T-helper 1 cell treated with Interleukin-12 subunit alpha and Interleukin-12 subunit beta and Interleukin-4 antibody, amounts not matched to agents 30 μg/mL and 1 μg/mL, for 36 hours (primary cell): ENCODE measurements at regions not wholly inside any gene's neighbourhood (a gene's known extent, or its start where the extent isn't known, plus 50 kb on each side); places are given as distances from the start of the nearest gene placed in this dataset.

Experiments used
- H3K27ac Mint-ChIP-seq: one replicate; pipeline ENCODE4 v1.8.0; 2021; ENCODE audit warnings: mild to moderate bottlenecking, mixed read lengths
- H3K27me3 Mint-ChIP-seq: one replicate; pipeline ENCODE4 v1.8.0; 2021; ENCODE audit warnings: low read depth, mixed read lengths
- H3K36me3 Mint-ChIP-seq: one replicate; pipeline ENCODE4 v1.8.0; 2021; ENCODE audit warnings: low read depth, mixed read lengths
- H3K4me1 Mint-ChIP-seq: one replicate; pipeline ENCODE4 v1.8.0; 2021; ENCODE audit warnings: low read depth, mixed read lengths
- H3K4me3 Mint-ChIP-seq: one replicate; pipeline ENCODE4 v1.8.0; 2021; ENCODE audit warnings: mild to moderate bottlenecking, moderate library complexity, mixed read lengths
- H3K9me3 Mint-ChIP-seq: one replicate; pipeline ENCODE4 v1.8.0; 2021; ENCODE audit warnings: mixed read lengths

DNA sequence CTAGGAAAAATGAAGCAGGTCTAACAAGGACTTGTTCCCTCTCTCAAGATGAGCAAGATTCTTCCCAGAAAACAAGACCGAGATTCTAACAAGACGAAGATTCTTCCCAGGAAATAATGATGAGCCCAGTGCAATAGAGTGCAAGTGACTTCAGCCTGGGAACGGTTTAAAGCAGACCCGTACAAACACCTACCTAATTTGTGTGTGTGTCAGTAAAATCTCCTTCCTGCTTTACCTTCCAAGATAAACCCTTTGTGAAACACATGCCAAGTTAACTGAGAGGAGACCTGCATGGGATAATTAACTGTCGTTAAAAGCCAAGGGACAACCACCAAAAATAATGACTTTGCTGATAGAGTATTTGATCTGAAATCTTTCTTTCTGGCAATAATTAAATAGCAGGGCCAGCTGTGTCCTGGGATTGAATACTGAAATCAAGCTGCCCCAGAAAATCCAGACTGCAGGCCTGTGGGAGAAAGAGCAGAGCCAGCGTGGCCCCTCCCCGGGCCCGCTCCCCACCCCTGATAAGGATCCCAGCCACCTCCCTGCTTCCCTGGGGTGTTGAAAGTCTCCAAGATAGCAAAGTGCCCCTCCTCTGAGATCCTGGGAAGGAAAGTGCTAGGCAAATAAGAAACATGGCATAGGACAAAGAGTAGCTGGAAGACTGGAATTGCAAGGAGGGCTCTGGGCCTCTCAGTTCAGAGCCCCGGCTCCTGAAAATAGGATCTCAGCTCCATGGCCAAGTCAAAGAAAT is 145.5 kb downstream of the CYP26B1 start:
- Mint-ChIP-seq H3K4me3 (no peak overlapping the region), H3K27ac (no peak overlapping the region), H3K36me3 (no peaks in the 10 kb centered on the region), H3K4me1 (no peaks in the 10 kb centered on the region), H3K9me3 (no peaks in the 10 kb centered on the region), H3K27me3 (no peaks in the 10 kb centered on the region)

DNA sequence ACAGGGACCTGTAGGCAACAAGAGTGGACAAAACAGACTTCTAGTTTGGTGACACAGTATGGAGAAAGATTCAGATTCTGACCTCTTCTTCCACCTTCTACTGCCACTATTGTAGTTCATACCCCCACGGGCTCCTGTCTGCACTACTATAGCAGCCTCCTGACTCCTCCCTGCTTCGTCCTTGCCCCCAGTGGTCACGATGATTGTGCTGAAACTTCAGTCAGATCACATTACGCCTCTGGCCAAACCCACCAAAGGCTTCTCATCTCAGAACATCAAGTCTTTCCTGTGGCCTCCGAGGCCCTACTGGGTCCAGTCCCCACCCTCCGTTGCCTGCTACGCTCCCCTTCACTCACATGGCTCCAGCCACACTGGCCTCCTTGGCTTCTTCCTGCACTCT is 147.6 kb downstream of the CYP26B1 start:
- no peak overlapping the region for H3K4me3 Mint-ChIP-seq
- no peaks in the 10 kb centered on the region for H3K9me3 Mint-ChIP-seq
- H3K36me3 Mint-ChIP-seq = no peaks in the 10 kb centered on the region

DNA sequence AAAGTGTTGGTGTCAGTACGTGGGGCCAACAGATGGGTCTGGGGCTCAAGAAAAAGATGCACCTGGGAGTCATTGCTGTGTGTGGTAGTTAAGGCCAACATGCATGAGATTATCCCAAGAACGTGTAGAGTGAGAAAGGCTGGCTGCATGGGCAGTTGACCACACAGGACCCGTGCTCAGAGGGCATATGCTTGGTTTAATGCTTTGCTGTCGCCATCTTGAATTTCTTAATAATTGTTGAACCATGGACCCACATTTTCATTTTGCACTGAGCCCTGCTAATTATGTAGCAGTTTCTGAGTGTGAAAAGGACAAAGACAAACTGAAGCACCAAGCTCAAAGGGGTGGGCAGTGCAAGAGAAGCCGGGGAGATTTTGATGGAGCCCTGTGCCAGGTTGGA is 148.1 kb downstream of the CYP26B1 start:
- no peaks in the 10 kb centered on the region for H3K27me3 Mint-ChIP-seq

More for the DNA sequence above, 147.6 kb downstream of the CYP26B1 start:
- Mint-ChIP-seq H3K4me1 (no peaks in the 10 kb centered on the region), H3K27me3 (no peaks in the 10 kb centered on the region), H3K27ac (no peak overlapping the region)

DNA sequence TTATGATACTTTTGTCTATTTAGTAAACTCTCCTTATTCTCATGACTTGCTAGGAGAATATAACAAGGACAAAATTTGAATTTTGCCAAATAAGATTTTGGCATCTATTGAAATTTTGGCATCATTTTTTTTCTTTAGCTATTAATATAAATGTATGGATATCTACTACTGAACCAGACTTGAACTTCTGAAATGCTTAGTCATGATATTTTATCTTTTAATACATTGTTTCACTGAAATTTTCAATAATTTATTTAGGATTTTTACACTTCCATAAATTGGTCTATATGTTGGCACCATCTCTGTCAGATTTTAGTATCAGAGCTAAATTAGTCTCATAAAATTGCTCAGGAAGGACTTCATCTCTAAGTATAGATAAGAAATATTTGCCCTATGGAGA is 149.8 kb downstream of the CYP26B1 start:
- Mint-ChIP-seq H3K9me3 (no peaks in the 10 kb centered on the region), H3K4me1 (no peaks in the 10 kb centered on the region), H3K36me3 (no peaks in the 10 kb centered on the region), H3K4me3 (no peak overlapping the region), H3K27me3 (no peaks in the 10 kb centered on the region), H3K27ac (no peak overlapping the region)

More for the DNA sequence above, 148.1 kb downstream of the CYP26B1 start:
- Mint-ChIP-seq H3K27ac (no peak overlapping the region), H3K9me3 (no peaks in the 10 kb centered on the region), H3K4me1 (no peaks in the 10 kb centered on the region), H3K4me3 (no peak overlapping the region), H3K36me3 (no peaks in the 10 kb centered on the region)

DNA sequence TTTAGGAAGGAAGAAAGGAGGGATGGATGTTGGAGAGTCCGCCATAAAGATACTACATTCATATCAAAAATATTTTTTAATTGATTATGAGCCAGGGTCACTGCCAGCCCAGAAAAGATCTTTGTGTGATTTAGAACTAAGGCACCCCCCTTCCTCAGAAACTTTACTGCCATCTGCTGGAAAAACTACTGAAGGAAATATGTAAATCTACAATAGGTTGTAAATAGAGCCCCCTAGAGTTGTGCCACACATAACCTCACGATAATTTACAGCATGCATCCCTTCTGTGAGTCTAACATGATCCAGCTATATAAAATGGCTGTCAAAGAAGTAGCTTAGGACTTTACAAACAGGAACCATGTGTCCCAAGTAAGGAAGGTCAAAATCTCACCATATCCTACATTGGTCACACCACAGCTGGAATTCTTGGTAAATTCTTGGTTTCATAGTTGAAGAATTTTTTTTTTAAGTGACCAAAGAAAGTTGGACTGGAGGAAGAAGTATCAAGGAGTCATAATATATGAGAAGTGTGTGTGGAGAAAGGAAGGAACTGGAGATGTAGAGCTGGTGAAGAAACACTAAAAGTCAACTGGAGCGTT is 152.5 kb downstream of the CYP26B1 start:
- Mint-ChIP-seq H3K4me3 (no peak overlapping the region), H3K27me3 (no peaks in the 10 kb centered on the region), H3K4me1 (no peaks in the 10 kb centered on the region), H3K36me3 (no peaks in the 10 kb centered on the region), H3K27ac (no peak overlapping the region), H3K9me3 (no peaks in the 10 kb centered on the region)

DNA sequence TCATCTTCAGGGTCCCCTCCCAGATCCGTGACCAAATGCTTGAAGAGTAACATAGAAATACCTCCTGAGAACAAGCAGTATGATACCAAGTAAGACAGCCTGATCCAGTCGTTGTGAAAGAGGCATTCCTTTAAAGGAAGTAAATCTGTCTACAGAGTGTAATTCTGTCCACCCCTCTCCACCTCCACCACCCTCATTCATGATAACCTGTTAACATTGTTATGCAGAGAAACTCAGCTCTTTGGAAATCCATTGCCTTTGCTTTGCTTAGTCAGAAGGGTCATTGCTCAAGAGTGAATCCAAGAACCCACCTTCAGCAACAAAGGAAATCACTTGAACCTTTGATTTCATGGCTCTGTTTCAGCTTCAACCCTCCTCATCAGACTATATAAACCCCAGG is 155.6 kb downstream of the CYP26B1 start:
- no peak overlapping the region for H3K27ac Mint-ChIP-seq
- H3K4me1 Mint-ChIP-seq = no peaks in the 10 kb centered on the region
- no peaks in the 10 kb centered on the region for H3K36me3 Mint-ChIP-seq
- H3K9me3 Mint-ChIP-seq = no peaks in the 10 kb centered on the region
- no peak overlapping the region for H3K4me3 Mint-ChIP-seq
- no peaks in the 10 kb centered on the region for H3K27me3 Mint-ChIP-seq

DNA sequence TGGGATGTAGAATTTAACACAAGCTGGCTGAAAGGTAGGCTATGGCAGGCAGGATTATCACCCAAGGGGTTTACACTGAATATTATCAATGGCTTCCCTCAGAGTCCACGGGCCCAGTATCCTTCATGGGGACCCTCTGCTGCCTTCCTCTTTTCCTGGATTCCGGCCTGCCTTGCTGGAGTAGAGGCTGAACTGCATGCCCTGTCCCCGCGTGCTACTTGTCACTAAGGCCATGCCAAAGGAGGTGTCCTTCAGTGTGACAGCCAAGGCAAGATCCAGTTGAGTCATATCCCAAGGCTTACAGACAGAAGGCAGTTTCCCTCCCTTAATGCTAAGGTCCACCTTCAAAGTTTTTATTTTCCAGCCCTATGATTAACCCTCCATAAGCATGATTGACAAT is 156.3 kb downstream of the CYP26B1 start:
- Mint-ChIP-seq H3K9me3 (no peaks in the 10 kb centered on the region), H3K36me3 (no peaks in the 10 kb centered on the region), H3K4me3 (no peak overlapping the region)

DNA sequence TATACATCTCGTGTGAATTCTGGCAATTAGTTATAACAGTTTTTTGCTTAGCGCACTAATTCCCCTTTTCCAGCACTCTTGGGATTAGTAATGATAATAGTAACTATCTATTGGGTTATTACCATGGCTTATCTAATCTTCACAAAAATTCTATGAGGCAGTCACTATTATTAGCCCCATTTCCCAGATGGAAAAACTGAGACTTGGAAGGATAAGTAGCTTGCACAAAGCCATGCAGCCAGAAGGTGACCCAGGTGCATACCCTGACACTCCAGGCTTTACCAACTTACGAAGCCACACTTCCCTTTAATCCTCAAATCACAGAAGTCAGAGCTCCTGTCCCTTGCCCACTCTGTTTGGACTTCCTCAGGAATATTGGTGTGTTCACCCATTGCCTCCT is 156.8 kb downstream of the CYP26B1 start:
- H3K9me3 Mint-ChIP-seq = no peaks in the 10 kb centered on the region
- no peak overlapping the region for H3K27ac Mint-ChIP-seq
- H3K36me3 Mint-ChIP-seq = no peaks in the 10 kb centered on the region
- no peaks in the 10 kb centered on the region for H3K27me3 Mint-ChIP-seq
- H3K4me3 Mint-ChIP-seq = no peak overlapping the region
- H3K4me1 Mint-ChIP-seq = no peaks in the 10 kb centered on the region

More for the DNA sequence above, 156.3 kb downstream of the CYP26B1 start:
- H3K27ac Mint-ChIP-seq = no peak overlapping the region
- no peaks in the 10 kb centered on the region for H3K27me3 Mint-ChIP-seq
- no peaks in the 10 kb centered on the region for H3K4me1 Mint-ChIP-seq

DNA sequence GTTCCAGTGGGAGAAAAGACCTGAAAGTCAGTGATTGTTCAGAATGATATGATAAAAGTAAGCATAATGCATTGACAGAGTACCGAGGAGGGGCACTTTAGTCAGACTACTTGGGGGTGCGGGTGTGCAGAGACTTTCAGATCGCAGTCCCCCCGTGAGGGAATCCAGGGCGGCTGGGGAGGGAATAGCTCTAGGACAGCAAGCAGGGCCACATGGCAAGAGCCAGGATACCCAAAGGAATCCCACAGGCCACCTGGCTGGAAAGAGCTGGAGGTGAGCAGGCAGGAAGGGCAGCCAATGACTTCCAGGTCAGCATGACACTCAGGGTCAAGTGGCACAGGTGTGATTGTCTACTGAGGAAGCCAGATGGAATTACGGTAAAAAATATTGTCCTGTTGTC is 157.5 kb downstream of the CYP26B1 start:
- no peak overlapping the region for H3K27ac Mint-ChIP-seq
- no peaks in the 10 kb centered on the region for H3K9me3 Mint-ChIP-seq
- H3K27me3 Mint-ChIP-seq = no peaks in the 10 kb centered on the region
- no peaks in the 10 kb centered on the region for H3K36me3 Mint-ChIP-seq
- no peaks in the 10 kb centered on the region for H3K4me1 Mint-ChIP-seq
- no peak overlapping the region for H3K4me3 Mint-ChIP-seq

DNA sequence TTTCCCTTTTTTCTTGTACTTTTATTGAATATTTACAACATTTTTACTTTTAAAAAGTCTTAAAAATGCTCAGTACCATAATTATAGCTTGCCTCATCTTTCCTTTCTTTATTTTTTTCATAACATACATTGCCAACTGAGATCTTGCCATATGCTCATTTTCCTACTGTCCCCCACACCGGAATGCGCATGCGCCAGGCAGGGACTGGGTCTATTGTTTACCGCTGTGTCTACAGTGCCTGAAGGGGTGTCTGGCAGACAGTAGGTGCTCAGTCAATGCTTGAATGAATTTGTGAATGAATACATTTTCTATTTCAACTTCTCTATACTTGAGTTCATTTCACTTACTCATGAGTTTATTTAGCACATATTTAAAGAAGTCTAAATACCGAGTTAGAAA is 158.0 kb downstream of the CYP26B1 start:
- H3K27ac Mint-ChIP-seq = no peak overlapping the region
- H3K27me3 Mint-ChIP-seq = no peaks in the 10 kb centered on the region
- H3K4me3 Mint-ChIP-seq = no peak overlapping the region
- H3K9me3 Mint-ChIP-seq = no peaks in the 10 kb centered on the region
- no peaks in the 10 kb centered on the region for H3K4me1 Mint-ChIP-seq
- no peaks in the 10 kb centered on the region for H3K36me3 Mint-ChIP-seq

DNA sequence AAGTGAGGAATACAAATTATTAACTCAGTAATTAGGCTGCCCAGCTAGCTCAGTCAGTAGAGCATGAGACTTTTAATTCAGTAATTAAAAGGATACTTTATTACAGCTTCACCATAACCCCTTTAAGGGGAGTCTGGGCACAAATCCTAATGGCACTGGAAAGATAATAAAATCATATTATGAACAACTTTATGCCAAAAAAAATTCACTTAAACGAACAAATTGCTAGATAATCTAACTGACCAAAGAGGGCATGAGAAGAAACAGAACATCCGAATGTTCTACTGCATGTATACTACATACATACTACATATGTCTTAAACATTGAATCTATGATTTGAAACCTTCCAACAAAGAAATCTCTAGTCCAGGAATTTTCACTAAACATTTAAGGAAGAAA is 159.5 kb downstream of the CYP26B1 start:
- H3K4me1 Mint-ChIP-seq = no peaks in the 10 kb centered on the region
- H3K27ac Mint-ChIP-seq = no peak overlapping the region
- H3K9me3 Mint-ChIP-seq = no peaks in the 10 kb centered on the region
- no peaks in the 10 kb centered on the region for H3K36me3 Mint-ChIP-seq
- no peak overlapping the region for H3K4me3 Mint-ChIP-seq
- no peaks in the 10 kb centered on the region for H3K27me3 Mint-ChIP-seq

DNA sequence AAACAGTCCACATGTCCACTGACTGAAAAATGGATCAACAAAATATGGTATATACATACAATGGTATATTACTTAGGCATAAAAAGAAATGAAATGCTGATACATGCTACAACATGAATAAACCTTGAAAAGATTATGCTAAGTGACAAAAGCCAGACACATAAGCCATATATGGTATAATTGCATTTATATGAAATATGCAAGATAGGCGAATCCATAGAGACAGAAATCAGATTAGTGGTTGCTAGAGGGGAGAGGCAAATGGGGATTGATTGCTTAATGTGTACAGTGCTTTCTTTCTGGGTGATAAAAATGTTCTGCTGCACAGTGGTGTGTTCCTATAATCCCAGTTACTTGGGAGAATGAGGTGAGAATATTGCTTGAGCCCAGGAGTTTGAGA is 171.0 kb downstream of the CYP26B1 start:
- H3K9me3 Mint-ChIP-seq = peaks cover 5% of the 10 kb centered on the region

DNA sequence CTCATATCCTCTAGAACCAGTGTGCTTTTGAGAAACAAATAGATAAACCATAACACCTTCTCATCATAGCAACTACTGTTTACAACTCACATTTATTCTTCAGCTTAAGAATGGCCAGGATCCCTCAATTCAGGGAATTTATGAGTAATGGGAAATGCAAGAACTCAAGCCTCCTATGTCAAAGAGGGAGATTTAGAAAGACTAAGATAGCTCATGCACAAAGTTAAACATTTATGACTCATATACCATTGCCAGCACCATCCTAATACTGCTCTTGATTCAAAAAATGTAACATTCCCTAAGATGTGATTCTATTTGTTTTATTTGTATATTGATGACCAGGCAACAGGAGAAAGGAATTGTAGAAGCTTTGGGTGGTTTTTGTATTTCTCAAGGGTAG is 172.8 kb downstream of the CYP26B1 start:
- H3K27ac Mint-ChIP-seq = no peak overlapping the region
- H3K27me3 Mint-ChIP-seq = no peaks in the 10 kb centered on the region
- H3K9me3 Mint-ChIP-seq = peaks cover 5% of the 10 kb centered on the region
- H3K4me1 Mint-ChIP-seq = no peaks in the 10 kb centered on the region
- H3K36me3 Mint-ChIP-seq = no peaks in the 10 kb centered on the region
- H3K4me3 Mint-ChIP-seq = no peak overlapping the region

More for the DNA sequence above, 171.0 kb downstream of the CYP26B1 start:
- no peak overlapping the region for H3K4me3 Mint-ChIP-seq
- no peaks in the 10 kb centered on the region for H3K36me3 Mint-ChIP-seq
- no peak overlapping the region for H3K27ac Mint-ChIP-seq
- peaks cover 3% of the 10 kb centered on the region for H3K27me3 Mint-ChIP-seq
- no peaks in the 10 kb centered on the region for H3K4me1 Mint-ChIP-seq

DNA sequence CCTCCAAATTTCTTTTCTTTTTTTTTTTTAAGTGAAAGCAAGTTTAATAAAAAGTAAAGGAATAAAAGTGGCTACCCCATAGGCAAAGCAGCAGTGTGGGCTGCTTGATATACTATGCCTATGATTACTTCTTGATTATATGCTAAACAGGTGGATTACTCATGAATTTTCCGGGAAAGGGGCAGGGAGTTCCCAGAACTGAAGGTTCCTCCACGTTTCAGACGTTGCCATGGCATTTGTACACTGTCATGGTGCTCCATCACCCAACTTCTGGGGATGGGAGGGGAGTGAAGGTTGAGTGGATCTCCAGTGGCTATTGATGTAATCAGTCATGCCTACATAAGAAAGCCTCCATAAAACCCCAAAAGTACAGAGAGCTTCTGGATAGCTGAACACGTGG is 176.2 kb downstream of the CYP26B1 start:
- no peaks in the 10 kb centered on the region for H3K4me1 Mint-ChIP-seq
- no peaks in the 10 kb centered on the region for H3K27me3 Mint-ChIP-seq
- no peak overlapping the region for H3K27ac Mint-ChIP-seq
- no peaks in the 10 kb centered on the region for H3K36me3 Mint-ChIP-seq
- H3K9me3 Mint-ChIP-seq = no peaks in the 10 kb centered on the region
- no peak overlapping the region for H3K4me3 Mint-ChIP-seq

DNA sequence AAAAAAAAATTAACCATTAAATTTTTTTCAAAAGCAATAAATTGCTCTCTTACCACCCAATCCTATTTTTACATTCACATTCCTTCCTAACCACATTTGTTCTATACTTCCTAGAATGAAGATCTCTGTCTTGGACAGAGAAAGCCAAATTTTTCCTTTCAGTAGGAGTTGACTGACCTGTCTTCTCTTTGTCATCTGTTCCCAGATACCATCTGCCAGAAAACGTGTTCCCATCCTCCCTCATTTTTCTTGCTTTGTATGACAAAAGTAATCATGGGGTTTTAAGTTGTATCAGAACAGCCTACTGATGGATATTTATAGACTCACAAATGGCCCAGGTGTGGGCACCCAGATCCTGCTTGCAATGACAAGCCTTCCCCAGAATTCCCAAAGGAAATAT is 182.1 kb downstream of the CYP26B1 start:
- Mint-ChIP-seq H3K4me1 (no peaks in the 10 kb centered on the region), H3K36me3 (no peaks in the 10 kb centered on the region), H3K4me3 (no peak overlapping the region), H3K27me3 (no peaks in the 10 kb centered on the region), H3K9me3 (no peaks in the 10 kb centered on the region), H3K27ac (no peak overlapping the region)
